Suprapubic skin (tissue), 4 donors: ENCODE measurements at regions not wholly inside any gene's neighbourhood (a gene's known extent, or its start where the extent isn't known, plus 50 kb on each side); places are given as distances from the start of the nearest gene placed in this dataset.

Source experiments
- CTCF ChIP-seq, 2 donors: fragments of 200-600 bp in 1 of 2; fragments of 450-650 bp in 1 of 2; sonication (generic) in 1 of 2; IDR thresholded peaks; one replicate each; pipeline ENCODE4 v1.5.1; 2016 to 2019; ENCODE audit warnings: antibody characterized with exemption in 2 of 2, mild to moderate bottlenecking in 1 of 2, moderate library complexity in 1 of 2
- EP300 ChIP-seq: sonication (generic); formaldehyde crosslinking; IDR thresholded peaks from one replicate; pipeline ENCODE4 v1.6.1; 2017; ENCODE audit warnings: antibody characterized with exemption
- POLR2A ChIP-seq, 2 donors: fragments of 450-650 bp; IDR thresholded peaks; one replicate each; pipeline ENCODE4 v1.6.1; 2017; ENCODE audit warnings: antibody characterized with exemption in 2 of 2, mild to moderate bottlenecking in 2 of 2, moderate library complexity in 2 of 2
- POLR2AphosphoS5 ChIP-seq, 3 donors: sonication (generic); formaldehyde crosslinking; IDR thresholded peaks; one replicate each; pipeline ENCODE4 v1.6.1; 2017; ENCODE audit warnings: antibody characterized with exemption in 3 of 3

DNA sequence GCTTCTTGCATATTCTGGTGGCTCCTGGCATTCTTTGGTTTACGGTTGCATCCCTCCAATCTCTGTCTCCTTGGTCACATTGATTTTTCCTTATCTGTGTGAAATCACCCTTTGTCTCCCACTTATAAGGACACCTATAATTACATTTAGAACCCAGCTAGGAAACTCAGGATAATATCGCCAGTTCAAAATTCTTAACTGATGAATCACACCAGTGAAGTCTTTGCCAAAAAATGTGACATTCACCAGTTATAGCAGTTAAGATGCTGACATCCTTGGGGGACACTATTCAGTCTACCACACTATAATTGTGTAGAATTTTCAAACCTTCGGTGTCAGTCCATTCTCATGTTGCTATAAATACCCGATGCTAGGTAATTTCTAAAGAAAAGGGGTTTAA, 320.2 kb downstream of the TMX3 start:
- TF ChIP-seq CTCF (IDR thresholded peaks at IDR 0.05) (no peak), POLR2A (IDR thresholded peaks at IDR 0.05) (no peak), POLR2AphosphoS5 (IDR thresholded peaks at IDR 0.05) (no peak), EP300 (no peak)
